Neuronal stem cell (in vitro differentiated cells): ENCODE measurements at regions not wholly inside any gene's neighbourhood (a gene's known extent, or its start where the extent isn't known, plus 50 kb on each side); places are given as distances from the start of the nearest gene placed in this dataset.

ENCODE experiments used
- DNase-seq: peaks from one replicate; pipeline ENCODE4 v3.0.0-alpha.2; 2013; ENCODE audit warnings: low spot score
- H2AFZ ChIP-seq: one replicate; pipeline ENCODE4 v1.6.1; 2013; ENCODE audit warnings: mild to moderate bottlenecking, low read length, inconsistent platforms
- H2AK5ac ChIP-seq: 2 replicates; pipeline ENCODE4 v1.6.1; 2013; ENCODE audit warnings: low read depth, mild to moderate bottlenecking, inconsistent platforms, low read length, moderate library complexity, mixed read lengths
- H2BK120ac ChIP-seq: 2 replicates; pipeline ENCODE4 v1.6.1; 2013; ENCODE audit warnings: low read depth, mild to moderate bottlenecking, inconsistent platforms, low read length, moderate library complexity, mixed read lengths
- H2BK12ac ChIP-seq: one replicate; pipeline ENCODE4 v1.6.1; 2013; ENCODE audit warnings: low read length, inconsistent platforms
- H2BK15ac ChIP-seq: 2 replicates; pipeline ENCODE4 v1.6.1; 2013; ENCODE audit warnings: mild to moderate bottlenecking, low read length, inconsistent platforms, mixed read lengths
- H2BK5ac ChIP-seq: one replicate; pipeline ENCODE4 v1.6.1; 2013; ENCODE audit warnings: inconsistent platforms, mild to moderate bottlenecking, low read length, moderate library complexity
- H3K14ac ChIP-seq: one replicate; pipeline ENCODE4 v1.6.1; 2013; ENCODE audit warnings: low read length, inconsistent platforms
- H3K18ac ChIP-seq: 2 replicates; pipeline ENCODE4 v1.6.1; 2013; ENCODE audit warnings: low read length, inconsistent platforms
- H3K23ac ChIP-seq: 2 replicates; pipeline ENCODE4 v1.6.1; 2013; ENCODE audit warnings: low read depth, mild to moderate bottlenecking, mixed read lengths, low read length, inconsistent platforms; ENCODE audit not compliant: poor library complexity
- H3K27ac ChIP-seq: replicated peaks from 3 replicates; pipeline ENCODE4 v1.5.1; 2013; ENCODE audit warnings: low read length, inconsistent platforms
- H3K27me3 ChIP-seq, 3 experiments: 2 replicates each; pipeline ENCODE4 v1.6.1; 2013; ENCODE audit warnings: low read length in 3 of 3, mild to moderate bottlenecking in 2 of 3, inconsistent platforms in 1 of 3, low read depth in 1 of 3, mixed read lengths in 1 of 3, moderate library complexity in 1 of 3; ENCODE audit not compliant: control insufficient read depth in 3 of 3, insufficient read depth in 3 of 3
- H3K36me3 ChIP-seq, 2 donors: replicated peaks in 1 of 2; 2 replicates each; pipeline ENCODE4 v1.6.1; 2013; ENCODE audit warnings: low read length in 2 of 2; ENCODE audit not compliant: control insufficient read depth in 2 of 2, insufficient read depth in 2 of 2
- H3K4ac ChIP-seq: 2 replicates; pipeline ENCODE4 v1.6.1; 2013; ENCODE audit warnings: inconsistent platforms, mild to moderate bottlenecking, low read length, moderate library complexity
- H3K4me1 ChIP-seq, 2 donors: 1 replicate in 1 of 2; 2 replicates in 1 of 2; pipeline ENCODE4 v1.6.1; 2013; ENCODE audit warnings: low read length in 2 of 2, low read depth in 1 of 2; ENCODE audit not compliant: control insufficient read depth in 2 of 2, insufficient read depth in 1 of 2
- H3K4me2 ChIP-seq: one replicate; pipeline ENCODE4 v1.6.1; 2013; ENCODE audit warnings: mild to moderate bottlenecking, low read length, inconsistent platforms; ENCODE audit not compliant: insufficient read depth, poor library complexity, severe bottlenecking
- H3K4me3 ChIP-seq, 2 donors: 2 replicates each; pipeline ENCODE4 v1.5.1; 2013; ENCODE audit warnings: low read length in 2 of 2, mild to moderate bottlenecking in 2 of 2, inconsistent platforms in 1 of 2, moderate library complexity in 1 of 2
- H3K79me1 ChIP-seq: one replicate; pipeline ENCODE4 v1.6.1; 2013; ENCODE audit warnings: low read depth, mild to moderate bottlenecking, inconsistent platforms, low read length, moderate library complexity
- H3K9ac ChIP-seq: one replicate; pipeline ENCODE4 v1.6.1; 2013; ENCODE audit warnings: mild to moderate bottlenecking, low read depth, low read length, inconsistent platforms; ENCODE audit not compliant: poor library complexity
- H3K9me3 ChIP-seq, 2 donors: replicated peaks in 1 of 2; 2 replicates each; pipeline versions ENCODE3 to v1.6.1; 2013; ENCODE audit warnings: low read length in 2 of 2, mild to moderate bottlenecking in 2 of 2, inconsistent platforms in 1 of 2, low read depth in 1 of 2, mixed read lengths in 1 of 2, moderate library complexity in 1 of 2; ENCODE audit not compliant: control insufficient read depth in 2 of 2, insufficient read depth in 1 of 2
- H4K8ac ChIP-seq: one replicate; pipeline ENCODE4 v1.6.1; 2013; ENCODE audit warnings: low read depth, mild to moderate bottlenecking, inconsistent platforms, low read length, moderate library complexity
- H4K91ac ChIP-seq: one replicate; pipeline ENCODE4 v1.6.1; 2013; ENCODE audit warnings: low read length, low read depth, mild to moderate bottlenecking, inconsistent platforms; ENCODE audit not compliant: poor library complexity
- WGBS, 2 donors: extraction: QIAGEN DNeasy Blood & Tissue Kit; methylation state at CpG; one replicate each; pipeline ENCODE4 v1.1.7; 2013; ENCODE audit warnings: missing lambda C conversion rate in 2 of 2, mixed read lengths in 1 of 2; ENCODE audit not compliant: insufficient read length in 2 of 2, insufficient replicate concordance in 1 of 2; ENCODE audit errors: extremely low coverage in 2 of 2; 5-methylcytosine and 5-hydroxymethylcytosine counted together

DNA sequence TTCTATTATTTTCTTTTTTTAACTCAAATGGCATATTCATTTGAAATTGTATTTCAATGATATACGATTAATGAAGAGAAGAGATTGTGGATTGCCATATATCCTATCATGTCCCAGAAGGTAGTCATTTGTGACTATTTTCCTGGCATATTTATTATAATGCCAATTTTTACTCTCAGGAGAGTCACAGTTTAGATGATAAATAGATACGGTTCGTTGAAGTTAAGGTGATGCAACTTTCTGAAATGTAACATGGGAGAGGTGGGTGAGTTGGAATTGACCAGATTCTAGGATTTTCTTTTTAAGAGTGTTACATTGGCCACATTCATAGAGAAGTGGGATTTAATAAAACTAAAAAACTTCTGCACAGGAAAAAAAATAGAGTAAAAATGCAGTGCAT is 1138.5 kb downstream of the NCAM2 start:
- no peak overlapping the region for H3K23ac ChIP-seq
- H3K9me3 ChIP-seq, result peaks cover 0 to 1% of the 10 kb centered on the region in 2 donors
- no peak overlapping the region for H2BK5ac ChIP-seq
- H3K79me1 ChIP-seq, result no peaks in the 10 kb centered on the region
- H3K4me3 ChIP-seq, result no peak overlapping the region
- no peak overlapping the region for H2BK15ac ChIP-seq
- no peak overlapping the region for H3K4ac ChIP-seq
- no peak overlapping the region for H2BK12ac ChIP-seq
- H3K4me2 ChIP-seq, result no peak overlapping the region
- H3K9ac ChIP-seq, result no peak overlapping the region
- H2BK120ac ChIP-seq, result no peak overlapping the region
- H3K27me3 ChIP-seq, result no peaks in the 10 kb centered on the region
- DNase-seq, result no peak
- H2AK5ac ChIP-seq, result no peak overlapping the region
- no peaks in the 10 kb centered on the region for H3K36me3 ChIP-seq
- no peak overlapping the region for H2AFZ ChIP-seq
- H3K4me1 ChIP-seq, result no peaks in the 10 kb centered on the region
- H4K8ac ChIP-seq, result no peak overlapping the region
- no CpG with 5 or more reads among the region's 3 CpGs for WGBS, 2 donors
- no peak overlapping the region for H3K14ac ChIP-seq
- no peak overlapping the region for H3K27ac ChIP-seq
- no peak overlapping the region for H3K18ac ChIP-seq
- no peak overlapping the region for H4K91ac ChIP-seq

DNA sequence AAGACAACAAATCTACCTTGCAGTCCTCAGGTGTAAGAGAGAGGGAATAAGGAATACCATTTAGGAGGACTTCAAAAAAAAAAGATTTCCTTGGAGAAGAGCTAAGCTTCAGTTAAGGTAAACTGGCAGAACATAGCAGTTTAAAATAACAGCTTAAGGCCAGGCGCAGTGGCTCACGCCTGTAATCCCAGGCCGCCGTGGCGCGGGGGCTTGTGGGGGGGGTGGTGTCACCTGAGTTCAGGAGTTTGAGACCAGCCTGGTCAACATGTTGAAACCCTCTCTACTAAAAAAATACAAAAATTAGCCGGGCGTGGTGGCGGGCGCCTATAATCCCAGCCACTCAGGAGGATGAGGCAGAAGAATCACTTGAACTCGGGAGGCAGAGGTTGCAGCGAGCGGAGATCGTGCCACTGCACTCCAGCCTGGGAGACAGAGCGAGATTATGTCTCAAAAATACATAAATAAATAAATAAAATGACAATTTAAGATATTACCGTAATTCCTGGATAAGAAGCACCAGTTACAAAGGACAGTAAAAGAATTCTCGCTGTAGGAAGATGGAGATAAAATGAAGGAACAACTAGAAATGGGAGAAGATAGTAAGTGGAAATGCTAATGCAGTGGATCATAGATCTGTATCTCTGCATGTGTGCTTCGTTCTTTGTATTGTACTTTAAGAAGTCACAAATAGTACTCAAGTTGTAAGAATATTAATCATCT is 1140.2 kb downstream of the NCAM2 start:
- H3K36me3 ChIP-seq, result no peaks in the 10 kb centered on the region
- H4K91ac ChIP-seq, result no peak overlapping the region
- H2BK15ac ChIP-seq, result no peak overlapping the region
- H3K9me3 ChIP-seq, result peaks cover 0 to 1% of the 10 kb centered on the region in 2 donors
- no peak overlapping the region for H2BK120ac ChIP-seq
- no peak overlapping the region for H3K9ac ChIP-seq
- H3K27ac ChIP-seq, result no peak overlapping the region
- H3K14ac ChIP-seq, result no peak overlapping the region
- H2BK12ac ChIP-seq, result no peak overlapping the region
- DNase-seq, result no peak
- H3K27me3 ChIP-seq, result no peaks in the 10 kb centered on the region
- no peak overlapping the region for H3K4me3 ChIP-seq
- no peak overlapping the region for H2AFZ ChIP-seq
- H3K4me2 ChIP-seq, result no peak overlapping the region
- no peaks in the 10 kb centered on the region for H3K4me1 ChIP-seq
- no CpG with 5 or more reads among the region's 18 CpGs for WGBS, 2 donors
- H3K18ac ChIP-seq, result no peak overlapping the region
- H2BK5ac ChIP-seq, result no peak overlapping the region
- H3K79me1 ChIP-seq, result no peaks in the 10 kb centered on the region
- no peak overlapping the region for H3K4ac ChIP-seq
- H2AK5ac ChIP-seq, result no peak overlapping the region
- no peak overlapping the region for H4K8ac ChIP-seq
- H3K23ac ChIP-seq, result no peak overlapping the region

DNA sequence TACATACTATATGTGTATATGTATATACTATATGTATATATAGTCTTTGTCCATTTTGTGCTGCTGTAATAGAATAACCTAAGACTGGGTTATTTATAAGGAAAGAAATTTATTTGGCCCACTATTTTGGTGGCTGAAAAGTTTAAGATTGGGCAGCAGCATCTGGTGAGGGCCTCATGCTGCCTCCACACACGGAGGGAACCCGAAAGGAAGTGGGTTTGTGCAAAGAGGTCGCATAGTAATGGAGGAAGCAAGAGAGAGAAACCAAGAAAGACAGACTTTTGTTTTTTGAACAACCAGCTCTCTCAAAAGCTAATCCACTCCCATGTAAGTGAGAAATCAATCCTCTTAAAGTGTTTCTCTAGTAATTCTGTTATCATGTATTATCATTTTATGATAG is 1147.3 kb downstream of the NCAM2 start:
- Histone ChIP-seq H2BK15ac (no peak overlapping the region), H3K27ac (no peak overlapping the region), H3K4me2 (no peak overlapping the region), H3K36me3 (no peaks in the 10 kb centered on the region), H3K27me3 (no peaks in the 10 kb centered on the region), H2BK120ac (no peak overlapping the region), H3K4me3 (no peak overlapping the region), H3K4ac (no peak overlapping the region), H2BK12ac (no peak overlapping the region), H3K79me1 (no peaks in the 10 kb centered on the region), H2BK5ac (no peak overlapping the region), H2AK5ac (no peak overlapping the region), H3K23ac (no peak overlapping the region), H3K4me1 (no peaks in the 10 kb centered on the region), H4K8ac (no peak overlapping the region), H3K9ac (no peak overlapping the region), H3K14ac (no peak overlapping the region), H4K91ac (no peak overlapping the region), H2AFZ (peak overlapping the region; percentile 14), H3K18ac (no peak overlapping the region), H3K9me3 (no peaks in the 10 kb centered on the region)
- WGBS, 2 donors, result no CpG with 5 or more reads among the region's 3 CpGs
- DNase-seq, result no peak

DNA sequence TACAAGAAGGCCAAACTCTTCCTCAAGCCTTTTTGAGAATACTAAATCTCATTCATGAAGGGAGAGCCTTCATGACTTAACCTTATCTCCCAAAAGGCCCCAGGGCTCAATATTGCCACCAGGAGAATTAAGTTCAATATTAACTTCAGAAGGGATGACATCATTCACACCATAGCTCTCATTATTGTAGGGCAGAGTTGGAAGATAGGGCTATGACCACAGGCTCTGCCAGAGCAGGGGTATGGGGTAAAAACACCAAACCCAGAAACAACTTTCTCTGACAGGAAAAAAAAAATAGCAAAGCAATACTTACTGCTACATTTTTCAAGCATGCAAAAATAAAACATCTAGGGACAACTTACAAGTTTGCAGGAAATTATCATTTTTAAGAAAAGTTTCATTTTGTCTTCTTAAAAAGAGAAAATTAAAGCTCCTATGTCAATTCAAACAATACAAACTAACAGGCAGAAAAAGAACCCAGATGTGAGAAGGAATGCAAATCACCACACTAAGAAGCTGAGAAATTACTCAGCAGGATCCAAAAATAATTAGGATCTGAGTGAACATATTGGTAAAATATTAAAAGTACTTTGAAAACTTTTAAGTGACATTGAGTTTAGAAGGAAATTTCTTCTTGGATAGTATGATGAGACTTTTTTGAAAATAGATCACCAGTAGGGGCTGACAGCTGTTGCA is 1156.5 kb downstream of the NCAM2 start:
- H4K8ac ChIP-seq, result no peak overlapping the region
- H3K4me2 ChIP-seq, result no peak overlapping the region
- no peak overlapping the region for H2BK15ac ChIP-seq
- H3K23ac ChIP-seq, result no peak overlapping the region
- no peak overlapping the region for H2BK12ac ChIP-seq
- H3K18ac ChIP-seq, result no peak overlapping the region
- H2AFZ ChIP-seq, result no peak overlapping the region
- H3K27me3 ChIP-seq, result no peaks in the 10 kb centered on the region
- no peak overlapping the region for H3K4ac ChIP-seq
- H4K91ac ChIP-seq, result no peak overlapping the region
- H3K79me1 ChIP-seq, result no peaks in the 10 kb centered on the region
- no peak overlapping the region for H3K9ac ChIP-seq
- no peak for DNase-seq
- H3K4me3 ChIP-seq, result no peak overlapping the region
- no peak overlapping the region for H2BK120ac ChIP-seq
- no peak overlapping the region for H2BK5ac ChIP-seq
- H3K9me3 ChIP-seq, result no peaks in the 10 kb centered on the region
- no peak overlapping the region for H3K14ac ChIP-seq
- H3K36me3 ChIP-seq, result no peaks in the 10 kb centered on the region
- H3K27ac ChIP-seq, result no peak overlapping the region
- no peaks in the 10 kb centered on the region for H3K4me1 ChIP-seq
- H2AK5ac ChIP-seq, result no peak overlapping the region
